OCI-M1 (cell line): ENCODE measurements at regions not wholly inside any gene's neighbourhood (a gene's known extent, or its start where the extent isn't known, plus 50 kb on each side); places are given as distances from the start of the nearest gene placed in this dataset.
A peak's percentile ranks its signal among the peaks of the same experiment; 100 is the strongest.

ENCODE experiments used
- DNase-seq: peaks from one replicate; lab custom pipeline; 2025; lab: John Stamatoyannopoulos, UW

DNA sequence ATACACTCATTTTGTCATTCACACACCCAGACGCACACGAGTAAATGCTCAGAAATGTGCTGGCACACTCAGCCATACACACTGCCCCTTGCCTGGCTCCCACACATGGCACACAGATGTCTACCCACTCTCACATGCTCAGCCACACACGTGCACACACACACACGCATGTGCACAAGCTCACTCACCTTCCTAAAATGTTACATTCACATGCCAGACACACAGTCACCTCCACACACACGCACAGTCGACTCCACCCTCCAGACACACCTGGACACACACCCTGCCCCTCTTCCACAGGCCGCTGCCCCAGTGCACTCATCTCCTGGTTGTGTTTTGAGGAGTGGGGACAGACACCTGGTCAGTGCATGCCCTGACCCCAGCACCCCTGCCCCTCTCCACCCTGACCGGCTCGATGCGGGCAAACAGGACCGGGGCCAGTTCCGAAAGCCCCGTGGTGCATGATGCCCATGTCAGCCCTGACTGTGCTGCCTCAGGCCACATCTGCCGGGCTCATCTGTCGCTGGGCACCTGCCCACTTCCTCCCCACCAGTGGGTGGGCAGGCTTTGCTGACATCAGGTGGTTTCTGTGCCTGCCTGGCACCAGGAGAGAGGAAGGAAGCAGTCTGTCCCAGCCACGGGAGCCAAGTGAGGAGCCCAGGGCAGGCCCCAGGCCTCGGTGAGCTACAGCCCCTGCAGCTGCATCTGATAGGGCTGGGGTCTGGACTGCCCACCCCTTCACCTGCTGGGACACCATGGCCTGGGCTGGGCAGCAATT lies 84.9 kb upstream of the ZNF716 start:
- DNase-seq = no peak

DNA sequence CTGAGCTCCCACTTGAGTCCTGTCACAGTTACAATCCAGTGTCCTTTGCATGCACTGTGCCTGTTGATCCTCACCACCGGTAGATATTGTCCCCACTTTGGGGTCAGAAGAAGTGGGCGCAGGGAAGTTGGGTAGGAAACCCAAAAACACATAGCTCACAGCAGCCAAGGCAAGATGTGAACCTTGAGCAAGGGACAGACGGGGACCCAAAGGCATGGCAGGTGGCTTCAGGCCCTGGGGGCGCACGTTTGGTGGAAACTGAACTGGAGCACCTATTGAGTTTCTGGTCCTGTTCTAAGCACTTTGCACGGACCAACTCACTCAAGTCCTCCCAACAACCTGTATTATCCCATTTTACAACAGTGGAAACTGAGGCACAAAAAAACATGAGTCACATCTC lies 82.8 kb upstream of the ZNF716 start:
- no peak for DNase-seq

GRCh38 chr7:57370066-57370738 lies 79.8 kb upstream of the ZNF716 start:
- no peak for DNase-seq

DNA sequence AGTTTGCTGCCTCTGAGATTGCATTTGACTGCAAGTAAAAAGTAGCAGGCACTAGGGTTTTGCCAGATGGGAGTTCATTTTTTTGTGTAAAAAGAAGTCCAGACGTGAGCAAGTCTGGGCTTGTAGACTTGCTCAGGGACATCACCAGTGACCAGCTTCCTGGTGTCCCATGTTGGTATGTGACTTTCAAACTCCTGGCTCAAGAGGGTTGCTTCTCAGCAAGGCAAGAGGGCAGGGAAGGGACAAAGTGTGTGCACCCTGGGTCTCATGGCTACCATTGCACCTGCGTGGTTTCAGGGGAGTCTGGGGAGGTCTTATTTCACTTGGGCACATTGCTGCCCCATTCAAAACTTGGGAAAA lies 79.3 kb upstream of the ZNF716 start:
- DNase-seq = no peak

DNA sequence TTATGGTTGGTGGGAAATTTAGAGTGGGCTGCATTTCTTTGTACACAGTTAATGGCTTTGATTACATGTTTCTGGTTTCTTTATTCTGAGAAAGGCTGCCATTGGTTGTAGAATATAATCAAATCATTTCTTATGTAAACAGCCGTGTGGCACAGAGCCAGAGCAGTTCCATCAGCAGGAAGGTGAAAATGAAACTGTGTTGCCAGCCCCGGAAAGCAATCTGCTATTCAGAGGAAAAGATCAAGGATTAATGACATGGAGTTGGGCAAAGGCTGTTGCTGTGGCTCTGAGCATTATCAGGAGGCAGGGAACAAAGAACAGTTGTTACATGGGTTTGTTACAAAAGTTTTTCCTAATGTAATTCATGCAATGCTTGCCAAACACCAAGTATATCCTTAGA lies 74.2 kb upstream of the ZNF716 start:
- DNase-seq = peak; percentile 2

GRCh38 chr7:57381581-57381980 lies 68.4 kb upstream of the ZNF716 start:
- DNase-seq = no peak

DNA sequence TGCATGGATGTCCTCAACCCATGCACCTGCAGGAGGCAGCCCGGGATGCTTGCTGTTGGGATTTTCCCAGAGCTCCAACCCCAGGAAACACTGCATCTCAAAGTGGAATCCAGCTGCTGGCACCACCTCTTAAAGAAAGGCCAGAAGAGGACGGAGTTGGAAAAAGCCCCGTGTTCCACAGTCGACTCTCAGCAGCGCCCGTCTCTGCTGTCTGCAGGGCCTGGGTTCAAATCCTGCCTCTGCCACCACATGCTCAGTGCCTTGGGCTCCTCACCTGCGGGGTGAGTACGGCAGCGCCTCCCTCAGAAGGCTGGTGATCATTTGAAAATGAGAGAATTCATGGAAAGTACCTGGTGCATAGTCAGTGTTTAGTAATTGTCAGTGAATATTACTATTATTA lies 65.6 kb upstream of the ZNF716 start:
- DNase-seq = no peak

GRCh38 chr7:57385668-57386067 lies 64.3 kb upstream of the ZNF716 start:
- DNase-seq = no peak

DNA sequence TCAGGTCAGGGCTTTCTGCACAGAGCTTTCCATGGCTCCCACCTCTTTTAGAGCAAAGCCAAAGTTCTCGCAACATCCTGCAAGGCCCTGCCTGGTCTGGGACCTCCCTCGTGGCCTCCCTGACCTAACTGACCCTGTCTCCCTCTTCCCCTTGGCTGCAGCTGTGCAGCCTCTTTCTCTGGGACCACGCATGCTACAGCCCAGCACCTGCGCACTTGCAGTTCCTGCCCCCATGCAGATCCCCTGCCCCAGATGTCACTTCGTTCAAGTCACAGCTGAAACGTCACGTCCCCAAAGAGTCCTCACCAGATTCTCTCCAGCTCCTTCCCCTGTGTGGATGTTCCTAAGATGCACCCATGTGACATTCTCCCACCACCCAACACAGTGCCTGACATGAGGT lies 61.2 kb upstream of the ZNF716 start:
- DNase-seq = no peak

DNA sequence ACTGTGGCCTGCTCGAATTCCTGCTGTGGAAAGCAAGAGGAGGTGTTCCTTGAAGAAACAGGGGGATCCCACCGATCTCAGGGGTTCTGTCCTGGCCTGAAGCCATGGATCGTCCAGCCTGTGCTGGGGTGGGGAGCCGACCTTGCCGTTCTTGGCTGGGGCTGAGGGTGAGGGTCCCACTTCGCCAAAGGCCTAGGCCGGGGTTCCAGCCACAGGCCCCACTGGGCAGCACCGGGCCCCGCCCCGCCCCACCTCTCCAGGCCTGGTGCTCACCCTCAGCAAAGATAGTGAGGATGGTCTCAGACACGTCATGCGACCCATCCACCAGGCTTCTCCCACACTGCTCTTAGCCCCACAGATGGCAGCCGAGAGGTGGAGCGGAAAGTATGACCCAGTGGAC lies 51.4 kb upstream of the ZNF716 start:
- DNase-seq = no peak

DNA sequence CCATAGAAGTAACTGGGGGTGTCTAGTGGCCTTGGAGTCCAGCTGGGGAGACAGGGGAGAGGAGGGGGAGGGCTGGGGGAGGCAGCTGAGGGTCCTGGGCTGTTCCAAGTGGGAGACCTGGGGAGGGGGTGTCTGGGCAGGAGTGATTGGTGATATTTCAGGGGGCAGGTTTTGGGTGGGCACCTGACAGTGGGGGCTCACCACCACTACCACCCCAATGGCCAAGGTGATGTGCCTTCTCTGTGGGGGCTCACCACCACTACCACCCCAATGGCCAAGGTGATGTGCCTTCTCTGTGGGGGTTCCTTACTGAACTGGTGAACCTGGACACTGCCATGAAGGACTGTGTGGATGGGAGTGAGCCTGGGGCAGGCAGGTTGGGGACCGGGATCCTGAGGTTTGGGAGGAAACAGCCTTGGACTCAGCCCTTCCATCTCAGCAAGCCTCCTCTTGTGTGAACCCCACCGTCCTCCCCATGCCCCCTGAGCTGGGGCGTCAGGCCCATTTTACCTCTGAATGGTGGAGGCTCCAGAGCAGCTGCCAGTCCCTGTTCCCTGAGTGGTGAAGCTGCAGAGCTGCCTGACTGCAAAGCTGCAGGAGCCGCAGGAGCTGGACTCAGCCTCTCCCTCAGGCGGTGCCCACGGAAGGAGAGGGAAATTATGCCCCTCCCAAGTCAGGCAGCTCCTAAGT lies 50.6 kb upstream of the ZNF716 start:
- DNase-seq = no peak

- DNase-seq = no peak
Observed at GRCh38 chr7:57399972-57400371, 50.0 kb upstream of the ZNF716 start.
